HAP-1 (cell line): ENCODE measurements at regions not wholly inside any gene's neighbourhood (a gene's known extent, or its start where the extent isn't known, plus 50 kb on each side); places are given as distances from the start of the nearest gene placed in this dataset.

Experiments
- DNase-seq, 2 experiments: peaks; one replicate each; pipeline ENCODE4 v3.0.0-alpha.2; 2016 to 2020; ENCODE audit warnings: low spot score in 2 of 2
- H3K27me3 ChIP-seq: fragments of 250-450 bp; sonication (Bioruptor Pico); 2 replicates; pipeline ENCODE4 v1.5.1; 2020; ENCODE audit warnings: low read depth, mild to moderate bottlenecking, moderate library complexity
- H3K36me3 ChIP-seq: fragments of 250-450 bp; sonication (Bioruptor Pico); replicated peaks from 2 replicates; pipeline ENCODE4 v1.5.1; 2020; ENCODE audit warnings: mild to moderate bottlenecking
- H3K4me1 ChIP-seq: fragments of 250-450 bp; sonication (Bioruptor Pico); 2 replicates; pipeline ENCODE4 v1.5.1; 2020; ENCODE audit warnings: mild to moderate bottlenecking
- H3K4me3 ChIP-seq: fragments of 250-450 bp; sonication (Bioruptor Pico); 2 replicates; pipeline ENCODE4 v1.5.1; 2020; ENCODE audit warnings: mild to moderate bottlenecking, moderate library complexity
- H3K9me3 ChIP-seq: fragments of 250-450 bp; sonication (Bioruptor Pico); 2 replicates; pipeline ENCODE4 v1.5.1; 2020; ENCODE audit warnings: mild to moderate bottlenecking, moderate library complexity
- in situ Hi-C: fragments of 300-500 bp; cut with MboI; formaldehyde crosslinking; loops from 3 replicates; pipeline ENCODE4 v1.14.3; 2020; ENCODE audit warnings: low sequenced_read_pairs, inconsistent platforms, mixed read lengths

GRCh38 chr4:160257318-160257717 is 1154.4 kb downstream of the RAPGEF2 start:
- Histone ChIP-seq H3K36me3 (no peaks in the 10 kb centered on the region), H3K4me1 (no peaks in the 10 kb centered on the region), H3K4me3 (no peak overlapping the region), H3K27me3 (no peaks in the 10 kb centered on the region), H3K9me3 (no peaks in the 10 kb centered on the region)
- in situ Hi-C loops = no loop called here
- no peak for DNase-seq

DNA sequence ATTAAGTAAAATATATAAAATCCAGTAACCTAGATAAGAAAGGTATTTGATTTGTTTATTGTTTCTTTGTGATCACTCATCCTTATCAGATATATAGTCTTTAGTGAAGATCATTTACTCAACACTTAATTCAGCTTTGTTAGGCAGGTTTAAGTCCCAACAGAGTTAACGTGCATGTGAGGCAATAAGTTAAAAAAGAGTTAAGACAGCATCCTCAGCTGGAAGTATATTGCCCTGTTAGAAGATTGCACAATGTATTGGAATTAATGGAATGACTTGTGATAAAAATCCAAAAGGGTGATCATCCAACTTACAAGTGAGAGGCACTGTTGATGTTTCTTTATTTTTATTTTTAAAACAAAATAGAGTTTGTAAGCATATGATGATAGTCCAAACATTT is 1162.1 kb downstream of the RAPGEF2 start:
- Histone ChIP-seq H3K9me3 (no peaks in the 10 kb centered on the region), H3K27me3 (no peaks in the 10 kb centered on the region), H3K36me3 (no peaks in the 10 kb centered on the region), H3K4me3 (no peak overlapping the region), H3K4me1 (no peaks in the 10 kb centered on the region)
- in situ Hi-C loops = no loop called here
- DNase-seq = no peak

DNA sequence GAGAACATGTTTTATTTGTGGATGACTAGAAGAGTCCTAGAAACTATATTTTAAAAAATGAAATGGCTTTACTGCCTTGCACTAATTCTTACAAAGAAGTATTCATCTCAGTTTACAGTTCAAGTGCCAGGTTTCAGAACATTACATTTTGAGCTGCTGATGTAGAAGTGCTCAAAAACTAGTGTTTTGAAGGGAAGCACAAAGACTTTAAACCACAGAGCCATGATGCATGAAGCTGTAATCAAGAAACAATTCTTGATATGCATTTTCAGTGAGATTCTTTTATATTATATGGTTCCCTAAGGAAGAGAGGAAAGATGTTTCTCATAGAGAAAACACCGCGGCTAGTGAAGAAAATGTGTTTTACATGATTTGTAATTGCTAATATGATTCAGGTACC is 1163.0 kb downstream of the RAPGEF2 start:
- Histone ChIP-seq H3K27me3 (no peaks in the 10 kb centered on the region), H3K4me3 (no peak overlapping the region), H3K4me1 (no peaks in the 10 kb centered on the region), H3K36me3 (no peaks in the 10 kb centered on the region), H3K9me3 (no peaks in the 10 kb centered on the region)
- DNase-seq = no peak
- in situ Hi-C loops = no loop called here

DNA sequence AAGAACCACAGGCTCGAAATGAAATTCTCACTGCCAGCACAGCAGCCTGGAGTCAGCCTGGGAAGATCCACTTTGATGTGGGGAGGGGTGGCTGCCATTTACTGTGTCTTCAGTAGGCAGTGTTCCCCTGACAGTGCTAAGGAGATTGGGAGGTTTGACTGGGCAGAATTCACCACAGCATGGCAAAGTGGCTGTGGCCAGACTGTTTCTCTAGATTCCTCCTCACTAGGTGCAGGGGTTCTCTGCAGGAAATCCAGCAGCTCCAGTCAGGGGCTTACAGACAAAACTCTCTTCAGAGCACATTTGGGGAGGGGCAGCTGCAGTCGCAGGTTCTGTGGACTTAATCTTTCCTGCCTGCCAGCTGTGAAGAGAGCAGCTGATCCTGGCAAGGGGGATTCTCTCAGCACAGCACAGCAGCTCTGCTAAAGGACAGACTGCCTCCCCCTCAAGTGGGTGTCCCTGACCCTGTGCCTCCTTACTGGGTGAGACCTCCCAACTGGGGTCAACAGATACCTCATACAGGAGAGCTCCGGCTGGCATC is 1174.0 kb downstream of the RAPGEF2 start:
- H3K36me3 ChIP-seq = no peaks in the 10 kb centered on the region
- DNase-seq = no peak
- in situ Hi-C loops = no loop called here
- no peaks in the 10 kb centered on the region for H3K4me1 ChIP-seq
- no peak overlapping the region for H3K4me3 ChIP-seq
- H3K27me3 ChIP-seq = no peaks in the 10 kb centered on the region
- no peaks in the 10 kb centered on the region for H3K9me3 ChIP-seq

GRCh38 chr4:160283081-160283480 is 1180.2 kb downstream of the RAPGEF2 start:
- in situ Hi-C loops = no loop called here
- DNase-seq = no peak
- H3K36me3 ChIP-seq = no peaks in the 10 kb centered on the region
- H3K4me1 ChIP-seq = no peaks in the 10 kb centered on the region
- no peaks in the 10 kb centered on the region for H3K9me3 ChIP-seq
- no peak overlapping the region for H3K4me3 ChIP-seq
- H3K27me3 ChIP-seq = no peaks in the 10 kb centered on the region

GRCh38 chr4:160284516-160284915 is 1181.6 kb downstream of the RAPGEF2 start:
- in situ Hi-C loops = no loop called here
- Histone ChIP-seq H3K4me3 (no peak overlapping the region), H3K27me3 (no peaks in the 10 kb centered on the region), H3K36me3 (no peaks in the 10 kb centered on the region), H3K4me1 (no peaks in the 10 kb centered on the region), H3K9me3 (no peaks in the 10 kb centered on the region)
- no peak for DNase-seq

- DNase-seq = no peak
- no peaks in the 10 kb centered on the region for H3K27me3 ChIP-seq
- no peaks in the 10 kb centered on the region for H3K4me1 ChIP-seq
- in situ Hi-C loops = no loop called here
- no peak overlapping the region for H3K4me3 ChIP-seq
- no peaks in the 10 kb centered on the region for H3K36me3 ChIP-seq
- no peaks in the 10 kb centered on the region for H3K9me3 ChIP-seq
These were observed 1183.2 kb downstream of the RAPGEF2 start for GRCh38 chr4:160286051-160286450.

GRCh38 chr4:160296476-160296875 is 1193.6 kb downstream of the RAPGEF2 start:
- no peaks in the 10 kb centered on the region for H3K36me3 ChIP-seq
- in situ Hi-C loops = no loop called here
- H3K9me3 ChIP-seq = no peaks in the 10 kb centered on the region
- no peak for DNase-seq
- no peak overlapping the region for H3K4me3 ChIP-seq
- no peaks in the 10 kb centered on the region for H3K27me3 ChIP-seq
- no peaks in the 10 kb centered on the region for H3K4me1 ChIP-seq

- no peaks in the 10 kb centered on the region for H3K9me3 ChIP-seq
- H3K36me3 ChIP-seq = no peaks in the 10 kb centered on the region
- H3K4me3 ChIP-seq = no peak overlapping the region
- in situ Hi-C loops = no loop called here
- no peak for DNase-seq
- H3K27me3 ChIP-seq = no peaks in the 10 kb centered on the region
- H3K4me1 ChIP-seq = no peaks in the 10 kb centered on the region
These were observed 1196.3 kb downstream of the RAPGEF2 start for GRCh38 chr4:160299177-160299576.

GRCh38 chr4:160299608-160300007 is 1196.7 kb downstream of the RAPGEF2 start:
- H3K36me3 ChIP-seq = no peaks in the 10 kb centered on the region
- H3K27me3 ChIP-seq = no peaks in the 10 kb centered on the region
- H3K4me3 ChIP-seq = no peak overlapping the region
- no peak for DNase-seq
- no peaks in the 10 kb centered on the region for H3K9me3 ChIP-seq
- no peaks in the 10 kb centered on the region for H3K4me1 ChIP-seq
- in situ Hi-C loops = no loop called here

DNA sequence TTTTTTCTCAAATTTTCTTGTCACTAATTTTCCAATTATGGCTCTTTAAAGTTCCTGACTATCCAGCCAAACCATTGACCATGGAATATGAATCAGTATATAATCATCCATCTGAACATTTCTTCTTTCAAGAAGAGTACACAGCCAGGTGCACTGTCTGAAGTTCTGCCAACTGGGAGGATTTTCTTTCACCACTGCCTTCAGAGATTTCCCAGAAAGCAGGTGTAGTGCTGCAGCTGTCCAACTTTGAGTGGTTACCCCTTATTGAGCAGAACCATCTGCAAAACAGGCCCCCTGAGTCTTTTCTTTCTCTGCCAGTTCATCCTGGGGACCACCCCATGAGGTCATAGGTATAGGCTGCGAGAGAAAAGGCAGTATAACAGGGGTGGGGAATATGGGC is 1213.2 kb downstream of the RAPGEF2 start:
- in situ Hi-C loops = no loop called here
- H3K36me3 ChIP-seq = no peaks in the 10 kb centered on the region
- no peaks in the 10 kb centered on the region for H3K27me3 ChIP-seq
- H3K9me3 ChIP-seq = no peaks in the 10 kb centered on the region
- no peak overlapping the region for H3K4me3 ChIP-seq
- DNase-seq = no peak
- no peaks in the 10 kb centered on the region for H3K4me1 ChIP-seq

GRCh38 chr4:160318567-160319220 is 1215.8 kb downstream of the RAPGEF2 start:
- DNase-seq = no peak
- Histone ChIP-seq H3K36me3 (no peaks in the 10 kb centered on the region), H3K9me3 (no peaks in the 10 kb centered on the region), H3K4me3 (no peak overlapping the region), H3K4me1 (no peaks in the 10 kb centered on the region), H3K27me3 (no peaks in the 10 kb centered on the region)
- in situ Hi-C loops = no loop called here

DNA sequence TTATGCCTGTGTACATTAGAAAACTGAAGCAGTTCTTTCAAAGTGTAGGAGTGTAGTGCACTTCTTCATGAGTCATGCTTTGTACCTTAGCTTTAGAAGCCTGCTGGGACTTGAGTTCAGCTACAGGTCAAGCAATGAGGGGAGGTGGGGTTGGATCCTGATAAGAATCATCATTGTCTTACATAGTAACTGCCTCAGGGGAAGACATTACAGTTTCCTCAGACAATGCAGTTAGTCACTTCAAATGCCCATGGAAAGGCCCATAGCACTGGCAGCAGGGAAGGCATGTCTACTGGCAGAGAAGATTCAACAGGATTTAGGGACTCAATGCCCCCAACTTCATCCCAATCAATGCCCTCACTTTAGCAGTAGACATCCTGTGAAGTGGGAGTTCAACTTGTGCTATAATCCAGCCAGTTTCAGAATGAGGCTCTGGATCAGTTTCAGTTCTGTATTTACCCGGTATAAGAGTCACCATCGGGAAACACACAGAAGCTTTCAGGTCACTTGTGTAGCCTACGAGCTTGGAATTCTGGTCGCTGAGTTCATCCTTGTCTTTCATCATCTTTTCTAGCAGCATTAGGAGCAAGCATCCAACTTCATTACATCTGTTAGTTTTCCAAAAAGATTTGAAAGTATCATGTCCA is 1216.5 kb downstream of the RAPGEF2 start:
- no peaks in the 10 kb centered on the region for H3K9me3 ChIP-seq
- no peaks in the 10 kb centered on the region for H3K27me3 ChIP-seq
- no peaks in the 10 kb centered on the region for H3K4me1 ChIP-seq
- no peaks in the 10 kb centered on the region for H3K36me3 ChIP-seq
- no peak for DNase-seq
- in situ Hi-C loops = no loop called here
- no peak overlapping the region for H3K4me3 ChIP-seq

DNA sequence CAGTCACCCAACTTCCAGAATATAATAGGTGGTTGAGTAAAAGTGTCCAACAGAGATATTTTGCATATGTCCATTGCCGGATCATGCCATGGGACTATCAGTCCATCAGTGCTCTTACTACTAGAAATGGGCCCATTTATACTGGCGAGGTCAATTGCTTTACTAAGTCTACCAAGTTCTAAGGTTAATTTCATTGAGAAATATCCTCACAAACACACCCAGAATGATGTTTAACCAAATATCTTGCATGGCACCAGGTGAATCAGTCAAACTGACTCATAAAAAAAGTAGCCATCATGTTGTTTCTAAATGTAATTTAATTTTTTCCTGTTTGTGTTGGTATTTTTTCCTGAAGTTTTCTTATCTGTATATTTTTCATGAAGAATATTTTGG is 1217.0 kb downstream of the RAPGEF2 start:
- Histone ChIP-seq H3K9me3 (no peaks in the 10 kb centered on the region), H3K4me3 (no peak overlapping the region), H3K36me3 (no peaks in the 10 kb centered on the region), H3K27me3 (no peaks in the 10 kb centered on the region), H3K4me1 (no peaks in the 10 kb centered on the region)
- DNase-seq = no peak
- in situ Hi-C loops = no loop called here
